Tibial nerve (tissue), 4 donors: ENCODE measurements at regions not wholly inside any gene's neighbourhood (a gene's known extent, or its start where the extent isn't known, plus 50 kb on each side); places are given as distances from the start of the nearest gene placed in this dataset.

ENCODE experiments used
- DNase-seq, 2 donors: peaks; one replicate each; pipeline ENCODE4 v3.0.0-alpha.2; 2019; ENCODE audit warnings: low spot score in 2 of 2
- H3K27ac ChIP-seq, 4 donors: fragments of 200-600 bp; sonication (generic) in 3 of 4; one replicate each; pipeline ENCODE4 v1.5.1; 2017 to 2019; ENCODE audit warnings: mild to moderate bottlenecking in 1 of 4
- H3K27me3 ChIP-seq, 2 donors: fragments of 200-600 bp; sonication (generic) in 1 of 2; one replicate each; pipeline versions ENCODE4 v1.5.1 to v1.6.0; 2017 to 2019
- H3K36me3 ChIP-seq, 3 donors: fragments of 200-600 bp; sonication (generic); one replicate each; pipeline ENCODE4 v1.5.1; 2018 to 2019
- H3K4me1 ChIP-seq, 4 donors: fragments of 200-600 bp; sonication (generic) in 3 of 4; one replicate each; pipeline ENCODE4 v1.5.1; 2017 to 2019
- H3K4me3 ChIP-seq, 4 donors: fragments of 200-600 bp; sonication (generic) in 3 of 4; one replicate each; pipeline ENCODE4 v1.5.1; 2017 to 2019; ENCODE audit warnings: mild to moderate bottlenecking in 1 of 4, moderate library complexity in 1 of 4
- H3K9me3 ChIP-seq, 4 donors: fragments of 200-600 bp; sonication (generic) in 3 of 4; one replicate each; pipeline ENCODE4 v1.5.1; 2017 to 2019
- CTCF ChIP-seq, 5 experiments: fragments of 200-600 bp in 3 of 5; fragments of 450-650 bp in 2 of 5; sonication (generic) in 3 of 5; IDR thresholded peaks; one replicate each; pipeline ENCODE4 v1.5.1; 2016 to 2019; ENCODE audit warnings: antibody characterized with exemption in 5 of 5, mild to moderate bottlenecking in 3 of 5, moderate library complexity in 2 of 5
- EP300 ChIP-seq, 2 donors: sonication (generic); formaldehyde crosslinking; IDR thresholded peaks; one replicate each; pipeline ENCODE4 v1.6.1; 2017; ENCODE audit warnings: antibody characterized with exemption in 2 of 2, mild to moderate bottlenecking in 1 of 2
- POLR2A ChIP-seq, 2 donors: fragments of 450-650 bp; IDR thresholded peaks; one replicate each; pipeline ENCODE4 v1.6.1; 2017; ENCODE audit warnings: antibody characterized with exemption in 2 of 2, mild to moderate bottlenecking in 2 of 2, moderate library complexity in 2 of 2
- WGBS, 2 donors: methylation state at CpG; one replicate each; pipeline ENCODE4 v1.1.5; 2018; 5-methylcytosine and 5-hydroxymethylcytosine counted together

GRCh38 chr2:209322905-209323512, 100.8 kb upstream of the MAP2 start:
- Histone ChIP-seq H3K27ac (no peak overlapping the region), H3K27me3 (no peaks in the 10 kb centered on the region), H3K36me3 (no peaks in the 10 kb centered on the region), H3K4me3 (no peak overlapping the region), H3K4me1 (no peaks in the 10 kb centered on the region), H3K9me3 (no peaks in the 10 kb centered on the region)
- TF ChIP-seq POLR2A (IDR thresholded peaks at IDR 0.05) (no peak), CTCF (IDR thresholded peaks at IDR 0.05) (no peak), EP300 (IDR thresholded peaks at IDR 0.05) (no peak)
- 64 to 76% methylated on average over 5 of the region's 5 CpGs for WGBS, 2 donors
- DNase-seq = no peak

GRCh38 chr2:209323738-209324137, 100.1 kb upstream of the MAP2 start:
- Histone ChIP-seq H3K4me3 (no peak overlapping the region), H3K36me3 (no peaks in the 10 kb centered on the region), H3K27me3 (no peaks in the 10 kb centered on the region), H3K9me3 (no peaks in the 10 kb centered on the region), H3K27ac (no peak overlapping the region), H3K4me1 (no peaks in the 10 kb centered on the region)
- WGBS, 2 donors = 80 to 84% methylated on average over 2 of the region's 2 CpGs
- DNase-seq = no peak
- TF ChIP-seq EP300 (IDR thresholded peaks at IDR 0.05) (no peak), POLR2A (IDR thresholded peaks at IDR 0.05) (no peak), CTCF (IDR thresholded peaks at IDR 0.05) (no peak)

GRCh38 chr2:209324281-209324680, 99.6 kb upstream of the MAP2 start:
- Histone ChIP-seq H3K4me3 (no peak overlapping the region), H3K27me3 (no peaks in the 10 kb centered on the region), H3K9me3 (no peaks in the 10 kb centered on the region), H3K27ac (no peak overlapping the region), H3K4me1 (no peaks in the 10 kb centered on the region), H3K36me3 (no peaks in the 10 kb centered on the region)
- no peak for TF ChIP-seq CTCF (IDR thresholded peaks at IDR 0.05)
- no peak for TF ChIP-seq POLR2A (IDR thresholded peaks at IDR 0.05)
- no peak for TF ChIP-seq EP300 (IDR thresholded peaks at IDR 0.05)
- DNase-seq = no peak

GRCh38 chr2:209331291-209331844, 92.5 kb upstream of the MAP2 start:
- Histone ChIP-seq H3K27me3 (no peaks in the 10 kb centered on the region), H3K27ac (no peak overlapping the region), H3K9me3 (no peaks in the 10 kb centered on the region), H3K4me1 (peaks cover 0 to 7% (median 0%) of the 10 kb centered on the region in 4 donors), H3K36me3 (no peaks in the 10 kb centered on the region), H3K4me3 (no peak overlapping the region)
- WGBS, 2 donors = 22 to 33% methylated on average over 1 of the region's 1 CpG
- TF ChIP-seq CTCF (IDR thresholded peaks at IDR 0.05) (peak in 2 of 5 experiments; percentile 10 to 13), EP300 (IDR thresholded peaks at IDR 0.05) (no peak), POLR2A (IDR thresholded peaks at IDR 0.05) (no peak)
- no peak for DNase-seq

GRCh38 chr2:209334188-209335017, 89.4 kb upstream of the MAP2 start:
- no peak overlapping the region for H3K4me3 ChIP-seq
- TF ChIP-seq POLR2A (IDR thresholded peaks at IDR 0.05) (no peak), CTCF (IDR thresholded peaks at IDR 0.05) (peak; percentile 67 to 83 (median 75)), EP300 (IDR thresholded peaks at IDR 0.05) (no peak)
- DNase-seq = peak in 1 of 2 donors; percentile 45
- 9 to 11% methylated on average over 7 of the region's 7 CpGs for WGBS, 2 donors
- H3K4me1 ChIP-seq = peaks cover 0 to 7% (median 0%) of the 10 kb centered on the region in 4 donors
- no peaks in the 10 kb centered on the region for H3K9me3 ChIP-seq
- H3K27ac ChIP-seq = no peak overlapping the region
- H3K36me3 ChIP-seq = no peaks in the 10 kb centered on the region
- H3K27me3 ChIP-seq = no peaks in the 10 kb centered on the region
